ENCODE measurements at regions not wholly inside any gene's neighbourhood (a gene's known extent, or its start where the extent isn't known, plus 50 kb on each side); places are given as distances from the start of the nearest gene placed in this dataset.

DNA sequence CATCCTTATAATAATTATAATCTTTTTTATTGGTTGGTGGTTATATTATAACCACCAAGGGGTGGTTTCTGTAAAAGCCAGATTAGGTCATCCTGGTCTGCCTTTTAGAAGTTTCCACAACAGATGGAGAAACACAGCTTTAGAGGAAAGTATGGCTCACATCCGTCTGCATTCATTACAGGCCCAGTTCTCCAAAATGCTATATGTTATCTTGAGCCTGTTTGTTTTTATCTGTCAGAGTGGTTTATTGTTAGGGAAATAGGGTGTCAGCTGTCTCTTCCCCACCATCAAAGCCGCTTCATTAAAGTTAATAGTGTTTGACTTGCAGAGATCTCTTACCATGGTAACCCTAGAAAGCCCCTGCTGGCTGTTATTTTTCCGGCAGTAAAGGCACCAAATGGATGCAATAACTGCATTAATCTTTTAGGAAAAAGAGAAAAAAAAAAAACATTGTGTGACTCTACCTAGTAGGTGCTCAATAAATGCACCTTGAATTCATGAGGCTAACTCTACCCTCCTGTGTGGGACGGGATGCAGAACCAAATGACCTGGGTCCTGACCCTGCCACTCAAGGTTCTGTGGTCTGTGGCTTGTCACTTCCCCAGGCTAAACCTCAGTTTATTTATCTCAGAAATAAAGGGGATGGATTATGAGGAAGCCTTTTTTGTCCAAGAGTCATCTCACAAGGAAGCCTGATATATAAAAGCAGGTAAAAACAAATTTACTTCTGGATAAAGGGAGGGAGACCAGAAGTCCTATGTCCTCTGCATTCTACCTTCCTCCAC, 118.3 kb downstream of the WT1 start:
- no peak overlapping the region for H3K4me2 ChIP-seq
- 27% methylated on average over 4 of the region's 4 CpGs for WGBS (ENCODE audit: low lambda C conversion rate)
- H3K4me3 ChIP-seq (ENCODE audit: low read depth in 2 of 2, low read length in 1 of 2) = no peak overlapping the region
- no peak overlapping the region for H2AFZ ChIP-seq (ENCODE audit: low read depth)
- no peak overlapping the region for H3K27ac ChIP-seq (ENCODE audit: low read depth in 2 of 2, low read length in 1 of 2)
- TF ChIP-seq TAF1 (IDR thresholded peaks at IDR 0.05; ENCODE audit: borderline replicate concordance, low read depth, low read length) = no peak
- TF ChIP-seq RXRA (IDR thresholded peaks at IDR 0.05; ENCODE audit: borderline replicate concordance, low read depth) = no peak
- TF ChIP-seq NRF1 (IDR thresholded peaks at IDR 0.05; ENCODE audit: low read depth, low read length) = no peak
- TF ChIP-seq YY1 (IDR thresholded peaks at IDR 0.05; ENCODE audit: low read depth) = no peak
- no peak for TF ChIP-seq MEF2A (IDR thresholded peaks at IDR 0.05; ENCODE audit: borderline replicate concordance, low read depth)
- TF ChIP-seq, protein P1, sequence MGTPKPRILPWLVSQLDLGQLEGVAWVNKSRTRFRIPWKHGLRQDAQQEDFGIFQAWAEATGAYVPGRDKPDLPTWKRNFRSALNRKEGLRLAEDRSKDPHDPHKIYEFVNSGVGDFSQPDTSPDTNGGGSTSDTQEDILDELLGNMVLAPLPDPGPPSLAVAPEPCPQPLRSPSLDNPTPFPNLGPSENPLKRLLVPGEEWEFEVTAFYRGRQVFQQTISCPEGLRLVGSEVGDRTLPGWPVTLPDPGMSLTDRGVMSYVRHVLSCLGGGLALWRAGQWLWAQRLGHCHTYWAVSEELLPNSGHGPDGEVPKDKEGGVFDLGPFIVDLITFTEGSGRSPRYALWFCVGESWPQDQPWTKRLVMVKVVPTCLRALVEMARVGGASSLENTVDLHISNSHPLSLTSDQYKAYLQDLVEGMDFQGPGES (IDR thresholded peaks at IDR 0.05; ENCODE audit: low read depth, low read length) = no peak
- no peak for TF ChIP-seq MXI1 (IDR thresholded peaks at IDR 0.05; ENCODE audit: low read depth, low read length)
- TF ChIP-seq TEAD4 (IDR thresholded peaks at IDR 0.05; ENCODE audit: borderline replicate concordance, insufficient read depth) = no peak
- no peak for TF ChIP-seq GATA2 (CRISPR knock-in tag; IDR thresholded peaks at IDR 0.05)
- TF ChIP-seq FOXM1 (IDR thresholded peaks at IDR 0.05; ENCODE audit: low read depth) = no peak
- TF ChIP-seq RAD21 (IDR thresholded peaks at IDR 0.05; ENCODE audit: low read length) = no peak
- TF ChIP-seq, protein P2, sequence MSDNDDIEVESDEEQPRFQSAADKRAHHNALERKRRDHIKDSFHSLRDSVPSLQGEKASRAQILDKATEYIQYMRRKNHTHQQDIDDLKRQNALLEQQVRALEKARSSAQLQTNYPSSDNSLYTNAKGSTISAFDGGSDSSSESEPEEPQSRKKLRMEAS (IDR thresholded peaks at IDR 0.05; ENCODE audit: low read depth) = no peak
- TF ChIP-seq, protein P3, sequence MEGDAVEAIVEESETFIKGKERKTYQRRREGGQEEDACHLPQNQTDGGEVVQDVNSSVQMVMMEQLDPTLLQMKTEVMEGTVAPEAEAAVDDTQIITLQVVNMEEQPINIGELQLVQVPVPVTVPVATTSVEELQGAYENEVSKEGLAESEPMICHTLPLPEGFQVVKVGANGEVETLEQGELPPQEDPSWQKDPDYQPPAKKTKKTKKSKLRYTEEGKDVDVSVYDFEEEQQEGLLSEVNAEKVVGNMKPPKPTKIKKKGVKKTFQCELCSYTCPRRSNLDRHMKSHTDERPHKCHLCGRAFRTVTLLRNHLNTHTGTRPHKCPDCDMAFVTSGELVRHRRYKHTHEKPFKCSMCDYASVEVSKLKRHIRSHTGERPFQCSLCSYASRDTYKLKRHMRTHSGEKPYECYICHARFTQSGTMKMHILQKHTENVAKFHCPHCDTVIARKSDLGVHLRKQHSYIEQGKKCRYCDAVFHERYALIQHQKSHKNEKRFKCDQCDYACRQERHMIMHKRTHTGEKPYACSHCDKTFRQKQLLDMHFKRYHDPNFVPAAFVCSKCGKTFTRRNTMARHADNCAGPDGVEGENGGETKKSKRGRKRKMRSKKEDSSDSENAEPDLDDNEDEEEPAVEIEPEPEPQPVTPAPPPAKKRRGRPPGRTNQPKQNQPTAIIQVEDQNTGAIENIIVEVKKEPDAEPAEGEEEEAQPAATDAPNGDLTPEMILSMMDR (IDR thresholded peaks at IDR 0.05) = no peak
- TF ChIP-seq CHD2 (IDR thresholded peaks at IDR 0.05; ENCODE audit: low read length, partially characterized antibody) = no peak
- TF ChIP-seq, protein P4, sequence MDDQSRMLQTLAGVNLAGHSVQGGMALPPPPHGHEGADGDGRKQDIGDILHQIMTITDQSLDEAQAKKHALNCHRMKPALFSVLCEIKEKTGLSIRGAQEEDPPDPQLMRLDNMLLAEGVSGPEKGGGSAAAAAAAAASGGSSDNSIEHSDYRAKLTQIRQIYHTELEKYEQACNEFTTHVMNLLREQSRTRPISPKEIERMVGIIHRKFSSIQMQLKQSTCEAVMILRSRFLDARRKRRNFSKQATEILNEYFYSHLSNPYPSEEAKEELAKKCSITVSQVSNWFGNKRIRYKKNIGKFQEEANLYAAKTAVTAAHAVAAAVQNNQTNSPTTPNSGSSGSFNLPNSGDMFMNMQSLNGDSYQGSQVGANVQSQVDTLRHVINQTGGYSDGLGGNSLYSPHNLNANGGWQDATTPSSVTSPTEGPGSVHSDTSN (IDR thresholded peaks at IDR 0.05) = no peak
- H3K4me1 ChIP-seq (ENCODE audit: control insufficient read depth in 1 of 2, insufficient read depth in 2 of 2, low read depth in 1 of 2, low read length in 1 of 2) = peaks cover 0 to 4% of the 10 kb centered on the region in 2 experiments; a peak in 1 of 4 replicates
- H3K9me2 ChIP-seq = no peaks in the 10 kb centered on the region
- H3K27me3 ChIP-seq (ENCODE audit: insufficient read depth) = peaks cover 16% of the 10 kb centered on the region; the same call in 1 of the 2 replicates
- H3F3A ChIP-seq (replicated peaks; ENCODE audit: insufficient read depth) = peaks cover 16% of the 10 kb centered on the region
- H3K9ac ChIP-seq = no peak overlapping the region
- DNase-seq = no peak
- no peaks in the 10 kb centered on the region for H3K36me3 ChIP-seq (replicated peaks in 1 of 2; ENCODE audit: control insufficient read depth in 1 of 2, insufficient read depth in 2 of 2, low read length in 1 of 2)
- ChIA-PET POLR2A (no interaction called here), CTCF (no interaction called here)
- no peaks in the 10 kb centered on the region for H4K20me1 ChIP-seq (ENCODE audit: insufficient read depth)
- H3K9me3 ChIP-seq = no peaks in the 10 kb centered on the region
- H3K79me2 ChIP-seq (ENCODE audit: insufficient read depth) = no peaks in the 10 kb centered on the region
